C4-2B (cell line): ENCODE measurements at regions not wholly inside any gene's neighbourhood (a gene's known extent, or its start where the extent isn't known, plus 50 kb on each side); places are given as distances from the start of the nearest gene placed in this dataset.

ENCODE experiments used
- CTCF ChIP-seq: fragments of 450-650 bp; conservative IDR thresholded peaks from 2 replicates; pipeline ENCODE4 v1.5.1; 2017; ENCODE audit warnings: mild to moderate bottlenecking
- ZFX ChIP-seq: fragments of 450-650 bp; IDR thresholded peaks from 2 replicates; pipeline ENCODE4 v1.6.1; 2017

- no peak for TF ChIP-seq CTCF
- no peak for TF ChIP-seq ZFX
Observed at GRCh38 chr12:89939522-89940215, 231.0 kb upstream of the ATP2B1 start.
